ENCODE measurements at regions not wholly inside any gene's neighbourhood (a gene's known extent, or its start where the extent isn't known, plus 50 kb on each side); places are given as distances from the start of the nearest gene placed in this dataset.

DNA sequence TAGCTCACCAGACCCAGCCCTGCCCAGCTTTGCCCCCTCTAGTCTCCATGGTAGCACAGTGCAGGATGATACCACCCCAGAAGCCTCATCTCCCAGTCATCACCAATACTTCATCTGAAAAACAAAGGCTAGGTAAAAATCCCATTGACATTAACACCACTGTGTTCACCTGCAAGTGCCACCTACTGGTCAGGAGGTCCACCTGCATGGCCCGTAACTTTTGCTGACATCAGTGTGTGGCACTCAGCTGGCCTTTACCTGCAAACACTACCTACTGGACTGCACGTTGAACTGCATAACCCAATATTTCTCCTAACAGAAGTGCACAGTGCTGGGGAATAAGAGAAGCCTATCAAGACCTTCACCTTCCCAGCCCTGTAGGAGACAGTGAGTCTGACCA is 234.7 kb upstream of the ADGRB3 start:
- Histone ChIP-seq H3K36me3 (ENCODE audit: control insufficient read depth, insufficient read depth, low read length) (no peaks in the 10 kb centered on the region), H3K4me3 (ENCODE audit: low read depth, low read length) (no peak overlapping the region), H3K9ac (ENCODE audit: low read depth, low read length) (no peak overlapping the region), H3K27me3 (ENCODE audit: control insufficient read depth, insufficient read depth, low read length) (no peaks in the 10 kb centered on the region), H3K27ac (ENCODE audit: low read depth, low read length) (no peak overlapping the region), H3K9me3 (ENCODE audit: control insufficient read depth, insufficient read depth, low read length) (no peaks in the 10 kb centered on the region), H3K4me1 (ENCODE audit: control insufficient read depth, insufficient read depth, low read length) (no peaks in the 10 kb centered on the region)

DNA sequence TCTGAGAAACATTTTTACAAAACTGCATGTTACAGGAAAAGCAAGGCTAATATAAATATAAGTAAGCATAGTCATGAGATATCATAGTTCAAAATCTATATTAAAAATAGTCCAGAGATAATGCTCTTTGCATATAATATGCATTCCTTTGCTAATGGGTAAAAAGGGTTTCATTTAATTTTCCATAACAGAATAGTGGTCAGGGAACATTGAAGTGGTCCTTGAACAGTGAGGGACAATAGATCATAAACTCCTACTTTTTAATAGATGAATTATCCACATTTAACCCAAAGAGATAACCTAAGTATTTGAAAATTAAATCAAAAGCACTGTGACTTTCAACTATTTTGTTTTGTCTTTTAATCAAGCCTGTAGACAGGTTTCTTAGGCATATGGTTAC is 243.1 kb upstream of the ADGRB3 start:
- no peaks in the 10 kb centered on the region for H3K36me3 ChIP-seq (ENCODE audit: control insufficient read depth, insufficient read depth, low read length)
- H3K9me3 ChIP-seq (ENCODE audit: control insufficient read depth, insufficient read depth, low read length), result no peaks in the 10 kb centered on the region

DNA sequence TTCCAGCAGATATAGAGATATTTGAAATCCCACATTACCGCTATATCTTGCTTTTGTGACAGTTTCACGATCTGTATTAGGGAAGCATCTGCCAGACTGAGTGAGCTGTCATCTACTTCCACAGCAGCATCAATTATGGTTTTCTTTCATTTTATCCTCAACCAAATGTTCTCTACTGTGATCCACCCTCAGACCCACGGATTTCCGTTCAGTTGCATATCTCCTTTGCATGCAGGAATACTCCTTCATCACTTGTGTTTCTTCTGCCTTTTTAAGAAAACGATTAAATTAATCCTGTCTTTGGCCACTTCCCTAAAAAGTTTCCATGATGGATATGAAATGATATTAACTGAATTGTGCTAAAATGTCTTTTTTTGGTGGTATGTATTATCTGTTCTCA is 262.1 kb upstream of the ADGRB3 start:
- H3K27ac ChIP-seq (ENCODE audit: low read depth, low read length), result no peak overlapping the region
- H3K9ac ChIP-seq (ENCODE audit: low read depth, low read length), result no peak overlapping the region
- H3K4me3 ChIP-seq (ENCODE audit: low read depth, low read length), result no peak overlapping the region
- peaks cover 7% of the 10 kb centered on the region; the same call in 1 of the 2 replicates for H3K4me1 ChIP-seq (ENCODE audit: control insufficient read depth, insufficient read depth, low read length)
- H3K36me3 ChIP-seq (ENCODE audit: control insufficient read depth, insufficient read depth, low read length), result no peaks in the 10 kb centered on the region
- H3K27me3 ChIP-seq (ENCODE audit: control insufficient read depth, insufficient read depth, low read length), result no peaks in the 10 kb centered on the region
- H3K9me3 ChIP-seq (ENCODE audit: control insufficient read depth, insufficient read depth, low read length), result no peaks in the 10 kb centered on the region

More for the DNA sequence above, 243.1 kb upstream of the ADGRB3 start:
- H3K27ac ChIP-seq (ENCODE audit: low read depth, low read length), result no peak overlapping the region
- H3K9ac ChIP-seq (ENCODE audit: low read depth, low read length), result no peak overlapping the region
- no peaks in the 10 kb centered on the region for H3K4me1 ChIP-seq (ENCODE audit: control insufficient read depth, insufficient read depth, low read length)
- no peak overlapping the region for H3K4me3 ChIP-seq (ENCODE audit: low read depth, low read length)
- H3K27me3 ChIP-seq (ENCODE audit: control insufficient read depth, insufficient read depth, low read length), result no peaks in the 10 kb centered on the region

DNA sequence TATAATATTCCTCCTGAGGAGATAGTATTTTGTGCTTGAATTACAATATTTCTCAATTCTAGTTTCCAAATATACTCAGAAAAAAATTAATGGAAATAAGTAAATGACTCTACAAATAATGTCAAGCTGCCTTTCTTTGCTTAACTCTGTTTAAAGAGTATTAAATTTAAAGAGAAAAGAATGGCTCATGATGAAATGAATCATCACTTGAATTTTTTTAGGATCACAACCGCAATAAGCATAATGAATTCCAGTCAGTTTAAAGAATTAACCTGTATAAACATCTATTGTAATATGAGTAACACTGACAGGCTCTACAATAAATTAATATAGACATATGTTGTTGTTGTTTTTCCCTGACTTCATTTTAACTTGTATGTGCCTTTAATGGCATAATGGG is 266.2 kb upstream of the ADGRB3 start:
- Histone ChIP-seq H3K4me3 (ENCODE audit: low read depth, low read length) (no peak overlapping the region), H3K9me3 (ENCODE audit: control insufficient read depth, insufficient read depth, low read length) (no peaks in the 10 kb centered on the region), H3K4me1 (ENCODE audit: control insufficient read depth, insufficient read depth, low read length) (no peaks in the 10 kb centered on the region), H3K27me3 (ENCODE audit: control insufficient read depth, insufficient read depth, low read length) (no peaks in the 10 kb centered on the region), H3K36me3 (ENCODE audit: control insufficient read depth, insufficient read depth, low read length) (no peaks in the 10 kb centered on the region), H3K27ac (ENCODE audit: low read depth, low read length) (no peak overlapping the region), H3K9ac (ENCODE audit: low read depth, low read length) (no peak overlapping the region)

DNA sequence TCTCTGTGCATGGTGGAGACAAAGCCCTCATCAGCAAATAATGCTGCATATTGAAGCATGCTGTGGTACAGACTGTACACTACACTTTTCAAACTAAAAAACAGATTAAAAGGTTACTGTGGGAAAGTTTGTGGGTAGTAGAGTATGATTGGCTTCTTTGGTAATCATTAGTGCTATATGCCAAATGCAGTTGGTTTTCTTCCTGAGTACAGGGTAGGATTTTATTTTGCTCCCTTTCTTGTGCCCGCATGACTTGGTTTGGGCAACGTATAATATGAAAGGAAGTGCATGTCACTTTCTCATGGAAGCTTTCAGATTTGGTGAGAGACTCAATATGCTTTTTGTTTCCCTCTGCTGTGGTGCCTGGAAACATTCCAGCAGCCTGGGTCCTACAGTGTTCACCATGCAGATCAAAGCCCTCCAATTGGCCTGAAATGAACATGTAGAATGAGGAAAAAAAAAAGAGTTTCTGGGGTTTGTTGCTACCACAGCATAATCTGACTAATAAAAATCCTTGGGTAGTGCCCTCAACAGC is 270.7 kb upstream of the ADGRB3 start:
- Histone ChIP-seq H3K4me3 (ENCODE audit: low read depth, low read length) (no peak overlapping the region), H3K9me3 (ENCODE audit: control insufficient read depth, insufficient read depth, low read length) (no peaks in the 10 kb centered on the region), H3K27ac (ENCODE audit: low read depth, low read length) (no peak overlapping the region), H3K27me3 (ENCODE audit: control insufficient read depth, insufficient read depth, low read length) (no peaks in the 10 kb centered on the region), H3K4me1 (ENCODE audit: control insufficient read depth, insufficient read depth, low read length) (no peaks in the 10 kb centered on the region), H3K9ac (ENCODE audit: low read depth, low read length) (no peak overlapping the region), H3K36me3 (ENCODE audit: control insufficient read depth, insufficient read depth, low read length) (no peaks in the 10 kb centered on the region)

DNA sequence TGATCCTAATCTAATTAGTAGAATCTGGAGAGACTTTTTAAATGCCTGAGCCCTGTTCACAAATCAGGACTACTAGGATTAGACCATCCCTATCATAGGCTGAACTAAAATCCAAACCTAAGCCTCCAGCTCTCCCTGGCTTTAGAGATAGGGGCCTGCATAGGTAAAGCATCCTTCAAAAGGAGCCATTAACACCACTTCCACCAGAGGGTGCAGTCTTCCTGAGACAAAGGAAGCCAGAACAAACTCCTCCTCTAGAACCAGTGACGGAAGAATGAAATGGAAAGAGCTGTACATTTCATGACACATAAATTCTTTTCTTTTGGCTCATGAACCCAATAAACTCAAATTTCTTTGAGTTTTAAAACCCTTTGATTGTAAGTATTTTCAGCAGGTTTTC is 291.2 kb upstream of the ADGRB3 start:
- Histone ChIP-seq H3K27ac (ENCODE audit: low read depth, low read length) (no peak overlapping the region), H3K9me3 (ENCODE audit: control insufficient read depth, insufficient read depth, low read length) (no peaks in the 10 kb centered on the region), H3K4me3 (ENCODE audit: low read depth, low read length) (no peak overlapping the region), H3K27me3 (ENCODE audit: control insufficient read depth, insufficient read depth, low read length) (no peaks in the 10 kb centered on the region), H3K4me1 (ENCODE audit: control insufficient read depth, insufficient read depth, low read length) (no peaks in the 10 kb centered on the region), H3K36me3 (ENCODE audit: control insufficient read depth, insufficient read depth, low read length) (no peaks in the 10 kb centered on the region), H3K9ac (ENCODE audit: low read depth, low read length) (no peak overlapping the region)

DNA sequence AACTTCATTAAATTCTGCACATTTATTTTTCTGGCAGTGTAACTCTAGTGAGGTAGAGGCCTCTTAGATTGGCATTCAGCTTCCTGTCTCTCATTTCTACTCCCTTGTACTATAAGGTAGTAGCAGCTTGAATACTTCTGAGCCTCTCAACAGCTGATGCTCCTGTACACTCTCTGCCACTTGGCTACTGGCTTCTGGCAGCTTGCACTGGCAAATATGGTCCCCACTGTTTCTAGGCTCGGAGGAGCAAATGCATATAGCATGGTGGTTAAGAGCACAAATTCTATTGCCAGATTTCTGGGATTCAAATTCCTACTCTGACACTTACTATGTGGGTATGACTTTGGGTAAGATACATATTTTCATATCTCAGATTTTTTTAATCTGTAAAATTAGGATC is 292.8 kb upstream of the ADGRB3 start:
- no peaks in the 10 kb centered on the region for H3K36me3 ChIP-seq (ENCODE audit: control insufficient read depth, insufficient read depth, low read length)
- no peak overlapping the region for H3K4me3 ChIP-seq (ENCODE audit: low read depth, low read length)
- H3K27ac ChIP-seq (ENCODE audit: low read depth, low read length), result no peak overlapping the region
- H3K4me1 ChIP-seq (ENCODE audit: control insufficient read depth, insufficient read depth, low read length), result no peaks in the 10 kb centered on the region
- no peaks in the 10 kb centered on the region for H3K27me3 ChIP-seq (ENCODE audit: control insufficient read depth, insufficient read depth, low read length)
- no peaks in the 10 kb centered on the region for H3K9me3 ChIP-seq (ENCODE audit: control insufficient read depth, insufficient read depth, low read length)
- H3K9ac ChIP-seq (ENCODE audit: low read depth, low read length), result no peak overlapping the region

DNA sequence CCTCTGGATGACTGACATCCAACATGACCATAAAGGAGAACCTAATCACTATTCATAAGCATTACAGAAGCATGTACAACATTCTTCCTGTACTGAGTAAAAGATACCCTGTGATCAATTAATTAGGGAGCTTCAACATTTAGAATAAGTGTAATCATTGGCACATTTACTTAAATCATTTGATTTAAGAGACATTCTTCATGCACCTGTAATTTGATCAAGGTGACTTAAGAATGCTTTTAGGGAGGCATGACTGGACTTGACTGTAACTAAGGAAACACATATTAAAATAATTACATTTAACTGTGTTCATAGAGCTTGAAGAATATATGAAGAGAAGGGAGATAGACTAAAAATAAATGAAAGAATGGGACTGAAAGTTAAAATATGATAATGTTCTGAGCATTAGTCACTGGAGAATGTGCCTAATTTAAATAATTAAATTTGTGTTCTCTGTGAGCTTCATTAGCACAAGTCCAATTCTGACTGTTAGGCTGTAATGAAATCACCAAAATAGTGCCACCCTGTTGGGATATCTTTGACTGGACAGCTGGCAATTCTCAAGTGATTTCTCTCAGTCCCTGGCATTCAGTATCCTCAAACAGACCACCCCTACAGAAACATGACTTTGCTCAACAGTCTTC is 295.5 kb upstream of the ADGRB3 start:
- Histone ChIP-seq H3K4me1 (ENCODE audit: control insufficient read depth, insufficient read depth, low read length) (no peaks in the 10 kb centered on the region), H3K9ac (ENCODE audit: low read depth, low read length) (no peak overlapping the region), H3K27ac (ENCODE audit: low read depth, low read length) (no peak overlapping the region), H3K9me3 (ENCODE audit: control insufficient read depth, insufficient read depth, low read length) (no peaks in the 10 kb centered on the region), H3K27me3 (ENCODE audit: control insufficient read depth, insufficient read depth, low read length) (no peaks in the 10 kb centered on the region), H3K4me3 (ENCODE audit: low read depth, low read length) (no peak overlapping the region), H3K36me3 (ENCODE audit: control insufficient read depth, insufficient read depth, low read length) (no peaks in the 10 kb centered on the region)

DNA sequence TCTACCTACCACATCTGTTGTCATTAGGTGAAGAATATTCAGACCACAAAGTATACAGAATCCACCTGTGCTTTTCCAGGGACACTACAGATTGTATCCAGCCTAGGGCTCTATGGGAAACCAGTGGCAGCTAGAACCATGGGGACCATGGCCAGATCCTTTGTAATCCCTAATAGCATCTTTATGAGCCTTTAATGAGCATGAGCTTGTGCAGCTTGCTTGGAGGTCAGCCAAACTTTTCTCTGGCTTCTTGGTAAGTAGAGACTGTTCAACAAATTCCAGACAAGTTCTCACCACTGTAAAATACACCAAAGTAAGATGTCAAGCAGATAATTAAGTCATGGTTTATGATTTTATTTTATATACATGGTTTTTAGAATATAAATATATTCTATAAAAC is 301.6 kb upstream of the ADGRB3 start:
- Histone ChIP-seq H3K4me1 (ENCODE audit: control insufficient read depth, insufficient read depth, low read length) (peaks cover under 1% of the 10 kb centered on the region; the same call in 1 of the 2 replicates), H3K27me3 (ENCODE audit: control insufficient read depth, insufficient read depth, low read length) (no peaks in the 10 kb centered on the region), H3K9me3 (ENCODE audit: control insufficient read depth, insufficient read depth, low read length) (no peaks in the 10 kb centered on the region), H3K4me3 (ENCODE audit: low read depth, low read length) (no peak overlapping the region), H3K36me3 (ENCODE audit: control insufficient read depth, insufficient read depth, low read length) (no peaks in the 10 kb centered on the region), H3K27ac (ENCODE audit: low read depth, low read length) (no peak overlapping the region), H3K9ac (ENCODE audit: low read depth, low read length) (no peak overlapping the region)

DNA sequence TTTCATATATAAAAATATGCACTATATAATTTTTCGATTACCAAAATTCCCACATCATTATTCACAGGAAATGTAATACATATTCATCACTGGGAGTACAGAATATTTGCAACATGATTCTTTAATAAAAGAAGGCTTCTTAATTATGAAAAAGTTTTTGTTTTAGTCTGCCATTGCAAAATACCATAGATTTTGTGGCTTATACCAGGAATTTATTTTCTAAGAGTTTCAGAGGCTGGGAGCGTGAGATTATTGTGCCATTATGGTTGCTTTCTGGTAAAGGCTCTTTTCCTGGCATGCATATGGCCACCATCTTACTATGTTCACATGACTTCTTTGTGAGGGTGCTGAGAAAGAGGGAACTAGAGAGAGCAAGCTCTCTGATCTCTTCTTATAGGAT is 306.9 kb upstream of the ADGRB3 start:
- H3K9ac ChIP-seq (ENCODE audit: low read depth, low read length), result no peak overlapping the region
- peaks cover 4% of the 10 kb centered on the region; the same call in 1 of the 2 replicates for H3K4me1 ChIP-seq (ENCODE audit: control insufficient read depth, insufficient read depth, low read length)
- no peak overlapping the region for H3K27ac ChIP-seq (ENCODE audit: low read depth, low read length)
- H3K4me3 ChIP-seq (ENCODE audit: low read depth, low read length), result no peak overlapping the region
- no peaks in the 10 kb centered on the region for H3K36me3 ChIP-seq (ENCODE audit: control insufficient read depth, insufficient read depth, low read length)
- no peaks in the 10 kb centered on the region for H3K27me3 ChIP-seq (ENCODE audit: control insufficient read depth, insufficient read depth, low read length)
- H3K9me3 ChIP-seq (ENCODE audit: control insufficient read depth, insufficient read depth, low read length), result no peaks in the 10 kb centered on the region

DNA sequence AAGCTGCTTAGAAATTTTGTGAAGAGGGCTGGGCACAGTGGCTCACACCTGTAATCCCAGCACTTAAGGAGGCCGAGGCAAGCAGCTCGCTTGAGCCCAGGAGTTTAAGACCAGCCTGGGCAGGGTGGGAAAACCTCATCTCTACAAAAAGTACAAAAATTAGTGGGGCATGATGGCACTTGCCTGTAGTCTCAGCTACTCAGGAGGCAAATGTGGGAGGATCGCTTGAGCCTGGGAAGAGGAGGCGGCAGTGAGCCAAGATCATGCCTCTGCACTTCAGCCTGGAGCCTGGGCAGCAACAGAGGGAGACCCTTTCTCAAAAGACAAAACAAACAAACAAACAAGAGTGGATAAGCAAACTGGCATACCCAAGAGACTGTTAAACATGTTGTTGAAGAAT is 308.3 kb upstream of the ADGRB3 start:
- Histone ChIP-seq H3K27me3 (ENCODE audit: control insufficient read depth, insufficient read depth, low read length) (no peaks in the 10 kb centered on the region), H3K4me1 (ENCODE audit: control insufficient read depth, insufficient read depth, low read length) (peaks cover 4% of the 10 kb centered on the region; the same call in 1 of the 2 replicates), H3K9me3 (ENCODE audit: control insufficient read depth, insufficient read depth, low read length) (no peaks in the 10 kb centered on the region), H3K9ac (ENCODE audit: low read depth, low read length) (no peak overlapping the region), H3K4me3 (ENCODE audit: low read depth, low read length) (no peak overlapping the region), H3K36me3 (ENCODE audit: control insufficient read depth, insufficient read depth, low read length) (no peaks in the 10 kb centered on the region), H3K27ac (ENCODE audit: low read depth, low read length) (no peak overlapping the region)
